ENCODE measurements at regions not wholly inside any gene's neighbourhood (a gene's known extent, or its start where the extent isn't known, plus 50 kb on each side); places are given as distances from the start of the nearest gene placed in this dataset.

- DNase-seq: no peak
These were observed 685.5 kb downstream of the CPS1 start for GRCh38 chr2:211241891-211242290.

- no peak for DNase-seq
These were observed 691.4 kb downstream of the CPS1 start for GRCh38 chr2:211247751-211248150.

GRCh38 chr2:211248841-211249240 is 692.4 kb downstream of the CPS1 start:
- DNase-seq: no peak

- DNase-seq: no peak
These were observed 694.6 kb downstream of the CPS1 start for GRCh38 chr2:211251016-211251415.

- DNase-seq: no peak
These were observed 702.4 kb downstream of the CPS1 start for GRCh38 chr2:211258646-211259335.

- DNase-seq: no peak
These were observed 703.6 kb downstream of the CPS1 start for GRCh38 chr2:211259831-211260476.

- no peak for DNase-seq
These were observed 713.9 kb downstream of the CPS1 start for GRCh38 chr2:211270257-211270656.

- DNase-seq: no peak
These were observed 725.2 kb downstream of the CPS1 start for GRCh38 chr2:211281430-211282073.

GRCh38 chr2:211302676-211303075 is 746.3 kb downstream of the CPS1 start:
- DNase-seq: no peak

GRCh38 chr2:211306929-211307328 is 750.5 kb downstream of the CPS1 start:
- DNase-seq: no peak

Data from AML-193 (cell line).